DMS 273 treated with DMSO at 0.1 percent for 48 hours (cell line): ENCODE measurements at regions not wholly inside any gene's neighbourhood (a gene's known extent, or its start where the extent isn't known, plus 50 kb on each side); places are given as distances from the start of the nearest gene placed in this dataset.
"Not testable (repeated sequence)": the region's sequence is repeated elsewhere in the genome, so short reads cannot be mapped to it uniquely, and the experiment has no call there.

Experiments used
- DNase-seq: peaks from one replicate; lab custom pipeline; 2025; lab: John Stamatoyannopoulos, UW

- no peak for DNase-seq
Measured at GRCh38 chr7:155948845-155949244, 136.6 kb upstream of the SHH start.

GRCh38 chr7:155948423-155948822, 136.2 kb upstream of the SHH start:
- no peak for DNase-seq

GRCh38 chr7:155947051-155947450, 134.8 kb upstream of the SHH start:
- DNase-seq = no peak

- no peak for DNase-seq
Measured at GRCh38 chr7:155945670-155946325, 133.5 kb upstream of the SHH start.

- no peak for DNase-seq
Measured at GRCh38 chr7:155944901-155945300, 132.6 kb upstream of the SHH start.

GRCh38 chr7:155943251-155943899, 131.1 kb upstream of the SHH start:
- no peak for DNase-seq

GRCh38 chr7:155942226-155942950, 130.1 kb upstream of the SHH start:
- no peak for DNase-seq

GRCh38 chr7:155941688-155942087, 129.4 kb upstream of the SHH start:
- DNase-seq = no peak

GRCh38 chr7:155939350-155939749, 127.1 kb upstream of the SHH start:
- no peak for DNase-seq

- no peak for DNase-seq
Measured at GRCh38 chr7:155938129-155938528, 125.9 kb upstream of the SHH start.

GRCh38 chr7:155935726-155936125, 123.5 kb upstream of the SHH start:
- no peak for DNase-seq

- DNase-seq = no peak
Measured at GRCh38 chr7:155935005-155935557, 122.8 kb upstream of the SHH start.

- DNase-seq = not testable (repeated sequence)
Measured at GRCh38 chr7:155932324-155932723, 120.1 kb upstream of the SHH start.

GRCh38 chr7:155931396-155932085, 119.3 kb upstream of the SHH start:
- DNase-seq = no peak

GRCh38 chr7:155930527-155930926, 118.3 kb upstream of the SHH start:
- DNase-seq = no peak

- no peak for DNase-seq
Measured at GRCh38 chr7:155930061-155930460, 117.8 kb upstream of the SHH start.

GRCh38 chr7:155928583-155928982, 116.3 kb upstream of the SHH start:
- DNase-seq = no peak

GRCh38 chr7:155927905-155928304, 115.6 kb upstream of the SHH start:
- DNase-seq = no peak

GRCh38 chr7:155925682-155926081, 113.4 kb upstream of the SHH start:
- no peak for DNase-seq

- no peak for DNase-seq
Measured at GRCh38 chr7:155922067-155922816, 110.0 kb upstream of the SHH start.

- DNase-seq = no peak
Measured at GRCh38 chr7:155921804-155922066, 109.5 kb upstream of the SHH start.
